Keratinocyte (primary cell): ENCODE measurements at regions not wholly inside any gene's neighbourhood (a gene's known extent, or its start where the extent isn't known, plus 50 kb on each side); places are given as distances from the start of the nearest gene placed in this dataset.
"Not testable (repeated sequence)": the region's sequence is repeated elsewhere in the genome, so short reads cannot be mapped to it uniquely, and the experiment has no call there.

ENCODE experiments used
- DNase-seq: peaks from one replicate; pipeline ENCODE4 v3.0.0-alpha.2; 2011; ENCODE audit warnings: low read depth, missing footprints, low spot score
- FAIRE-seq: peaks from 2 replicates; lab custom pipeline; 2011; peaks lifted over from hg19 to GRCh38; lab: Jason Lieb, UNC
- H2AFZ ChIP-seq: 2 replicates; pipeline ENCODE4 v1.6.0; 2012; ENCODE audit warnings: low read length, control low read depth, inconsistent platforms; ENCODE audit not compliant: control insufficient read depth
- H3K27ac ChIP-seq: 2 replicates; pipeline ENCODE4 v1.5.1; 2011; ENCODE audit warnings: low read length; ENCODE audit not compliant: control insufficient read depth, insufficient read depth
- H3K27me3 ChIP-seq: 3 replicates; pipeline ENCODE4 v1.6.0; 2011; ENCODE audit warnings: low read length; ENCODE audit not compliant: control insufficient read depth, insufficient read depth; ENCODE audit errors: extremely low read depth
- H3K36me3 ChIP-seq, 2 experiments: 2 replicates in 1 of 2; 3 replicates in 1 of 2; pipeline ENCODE4 v1.5.1; 2011; ENCODE audit warnings: low read length in 2 of 2, mild to moderate bottlenecking in 1 of 2; ENCODE audit not compliant: control insufficient read depth in 2 of 2, insufficient read depth in 2 of 2; ENCODE audit errors: extremely low read depth in 1 of 2
- H3K4me1 ChIP-seq: 3 replicates; pipeline ENCODE4 v1.5.1; 2011; ENCODE audit warnings: low read length; ENCODE audit not compliant: control insufficient read depth, insufficient read depth; ENCODE audit errors: extremely low read depth
- H3K4me2 ChIP-seq: 3 replicates; pipeline ENCODE4 v1.6.0; 2011; ENCODE audit warnings: low read depth, low read length; ENCODE audit not compliant: control insufficient read depth, insufficient read depth; ENCODE audit errors: extremely low read depth
- H3K4me3 ChIP-seq, 3 experiments: fragments of 200-600 bp in 1 of 3; sonication (generic) in 1 of 3; 2 replicates in 2 of 3; 3 replicates in 1 of 3; pipeline ENCODE4 v1.5.1; 2011 to 2016; ENCODE audit warnings: low read length in 3 of 3, mild to moderate bottlenecking in 3 of 3, control low read depth in 2 of 3, inconsistent platforms in 1 of 3, low read depth in 1 of 3, mixed read lengths in 1 of 3, mixed run types in 1 of 3, moderate library complexity in 1 of 3; ENCODE audit not compliant: control insufficient read depth in 2 of 3, insufficient read depth in 2 of 3; ENCODE audit errors: extremely low read depth in 1 of 3
- H3K79me2 ChIP-seq: 2 replicates; pipeline ENCODE4 v1.6.0; 2012; ENCODE audit warnings: low read length; ENCODE audit not compliant: control insufficient read depth, insufficient read depth
- H3K9ac ChIP-seq: 3 replicates; pipeline ENCODE4 v1.6.0; 2011; ENCODE audit warnings: low read length; ENCODE audit not compliant: control insufficient read depth, insufficient read depth; ENCODE audit errors: extremely low read depth
- H3K9me1 ChIP-seq: 3 replicates; pipeline ENCODE4 v1.6.0; 2011; ENCODE audit warnings: low read length; ENCODE audit not compliant: control insufficient read depth, insufficient read depth; ENCODE audit errors: extremely low read depth
- H3K9me3 ChIP-seq: 2 replicates; pipeline ENCODE4 v1.5.1; 2012; ENCODE audit warnings: low read depth, low read length; ENCODE audit not compliant: control insufficient read depth
- H4K20me1 ChIP-seq: 3 replicates; pipeline ENCODE4 v1.6.0; 2011; ENCODE audit warnings: low read length; ENCODE audit not compliant: control insufficient read depth, insufficient read depth; ENCODE audit errors: extremely low read depth
- CTCF ChIP-seq, 3 experiments: IDR thresholded peaks in 1 of 3; conservative IDR thresholded peaks in 1 of 3; optimal IDR thresholded peaks in 1 of 3; 2 replicates in 2 of 3; 3 replicates in 1 of 3; pipeline versions ENCODE3 to v1.5.1; 2011; ENCODE audit warnings: low read length in 3 of 3, mild to moderate bottlenecking in 3 of 3, moderate library complexity in 2 of 3, control low read depth in 1 of 3, inconsistent platforms in 1 of 3; ENCODE audit not compliant: insufficient read depth in 2 of 3; ENCODE audit errors: extremely low read depth in 1 of 3
- EZH2 ChIP-seq: IDR thresholded peaks from one replicate; pipeline ENCODE4 v1.6.1; 2012; ENCODE audit warnings: inconsistent platforms, mild to moderate bottlenecking, low read length, moderate library complexity
- dilution Hi-C: fragments of 300-500 bp; cut with MboI; formaldehyde crosslinking; loops from one replicate; pipeline ENCODE4 v1.7.0; 2020; ENCODE audit warnings: low sequenced_read_pairs; ENCODE audit not compliant: extremely low pct_ligation_motif_present

- Histone ChIP-seq H3K4me1 (peaks cover 13% of the 10 kb centered on the region), H3K4me3 (no peak overlapping the region), H3K79me2 (no peaks in the 10 kb centered on the region), H4K20me1 (no peaks in the 10 kb centered on the region), H3K4me2 (peak overlapping the region; percentile 32), H2AFZ (no peak overlapping the region), H3K9me3 (no peaks in the 10 kb centered on the region), H3K27me3 (no peaks in the 10 kb centered on the region), H3K9me1 (no peaks in the 10 kb centered on the region), H3K36me3 (no peaks in the 10 kb centered on the region), H3K27ac (no peak overlapping the region), H3K9ac (no peak overlapping the region)
- FAIRE-seq, result peak; percentile 67
- dilution Hi-C loops, result no loop called here
- DNase-seq, result peak; percentile 30
- TF ChIP-seq EZH2, result no peak
Measured at GRCh38 chr6:121549736-121550135, 114.3 kb downstream of the GJA1 start.

DNA sequence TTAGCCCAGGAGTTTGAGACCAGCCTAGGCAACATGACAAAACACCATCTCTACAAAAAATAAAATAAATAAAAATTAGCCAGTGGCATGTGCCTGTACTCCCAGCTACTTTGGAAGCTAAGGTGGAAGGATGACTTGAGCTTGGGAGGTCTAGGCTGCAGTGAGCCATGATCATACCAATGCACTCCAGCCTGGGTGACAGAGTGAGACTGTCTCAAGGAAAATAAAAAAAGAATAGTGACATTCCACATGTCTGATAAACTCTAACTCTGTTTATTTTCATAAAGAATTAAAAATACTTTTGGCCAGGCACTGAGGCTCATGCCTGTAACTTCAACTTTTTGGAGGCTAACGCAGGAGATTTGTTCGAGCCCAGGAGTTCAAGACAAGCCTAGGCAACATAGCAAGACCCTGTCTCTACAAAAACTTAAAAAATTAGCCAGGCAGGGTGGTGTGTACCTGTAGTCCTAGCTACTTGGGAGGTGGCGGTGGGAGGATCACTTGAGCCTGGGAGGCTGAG, 115.1 kb downstream of the GJA1 start:
- DNase-seq (no peak), FAIRE-seq (no peak)
- Histone ChIP-seq H4K20me1 (no peaks in the 10 kb centered on the region), H3K4me2 (no peak overlapping the region), H3K9me3 (no peaks in the 10 kb centered on the region), H3K27ac (no peak overlapping the region), H3K9ac (no peak overlapping the region), H3K4me3 (no peak overlapping the region), H3K36me3 (no peaks in the 10 kb centered on the region), H3K27me3 (no peaks in the 10 kb centered on the region), H3K79me2 (no peaks in the 10 kb centered on the region), H3K9me1 (no peaks in the 10 kb centered on the region), H3K4me1 (peaks cover 13% of the 10 kb centered on the region), H2AFZ (no peak overlapping the region)
- TF ChIP-seq EZH2 (no peak), CTCF (optimal IDR thresholded peaks at IDR 0.05 in 1 of 3, IDR thresholded peaks at IDR 0.05 in 1 of 3, conservative IDR thresholded peaks at IDR 0.05 in 1 of 3; ENCODE audit: extremely low read depth in 1 of 3, insufficient read depth in 2 of 3, low read length in 3 of 3) (no peak)
- dilution Hi-C loops, result no loop called here

DNA sequence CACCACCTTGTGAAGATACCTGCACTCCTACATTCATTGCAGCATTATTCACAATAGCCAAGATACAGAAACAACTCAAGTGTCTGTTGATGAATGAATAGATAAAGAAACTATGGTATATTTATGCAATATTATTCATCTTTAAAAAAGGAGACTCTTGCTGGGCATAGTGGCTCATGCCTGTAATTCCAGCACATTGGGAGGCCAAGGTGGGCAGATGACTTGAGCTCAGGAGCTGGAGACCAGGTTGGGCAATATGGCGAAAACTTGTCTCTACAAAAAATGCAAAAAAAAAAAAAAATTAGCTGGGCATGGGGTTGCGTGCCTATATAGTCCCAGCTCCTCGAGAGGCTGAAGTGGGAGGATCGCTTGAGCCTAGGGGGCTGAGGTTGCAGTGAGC, 119.8 kb downstream of the GJA1 start:
- Histone ChIP-seq H4K20me1 (no peaks in the 10 kb centered on the region), H3K9ac (no peak overlapping the region), H3K27ac (no peak overlapping the region), H2AFZ (no peak overlapping the region), H3K36me3 (no peaks in the 10 kb centered on the region), H3K27me3 (no peaks in the 10 kb centered on the region), H3K79me2 (no peaks in the 10 kb centered on the region), H3K9me3 (no peaks in the 10 kb centered on the region), H3K4me2 (no peak overlapping the region), H3K9me1 (no peaks in the 10 kb centered on the region), H3K4me1 (peaks cover 2% of the 10 kb centered on the region), H3K4me3 (no peak overlapping the region)
- DNase-seq (no peak), FAIRE-seq (no peak)
- dilution Hi-C loops, result no loop called here
- TF ChIP-seq CTCF (optimal IDR thresholded peaks at IDR 0.05 in 1 of 3, IDR thresholded peaks at IDR 0.05 in 1 of 3, conservative IDR thresholded peaks at IDR 0.05 in 1 of 3; ENCODE audit: extremely low read depth in 1 of 3, insufficient read depth in 2 of 3, low read length in 3 of 3), result no peak
- no peak for TF ChIP-seq EZH2

DNA sequence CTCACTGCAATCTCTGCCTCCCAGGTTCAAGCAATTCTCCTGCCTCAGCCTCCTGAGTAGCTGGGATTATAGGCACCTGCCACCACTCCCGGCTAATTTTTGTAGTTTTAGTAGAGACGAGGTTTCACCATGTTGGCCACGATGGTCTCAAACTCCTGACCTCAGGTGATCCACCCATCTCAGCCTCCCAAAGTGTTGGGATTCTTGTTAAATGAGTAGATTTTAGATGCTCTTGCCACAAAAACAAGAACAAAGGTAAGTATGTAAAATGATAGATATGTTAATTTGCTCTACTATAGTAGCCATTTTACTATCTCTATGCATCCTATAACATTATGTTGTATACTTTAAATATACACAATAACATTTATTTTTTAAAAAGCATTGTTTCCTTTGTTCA, 120.7 kb downstream of the GJA1 start:
- H3K4me2 ChIP-seq, dilution Hi-C loops, H3K36me3 ChIP-seq, H3K9me1 ChIP-seq, FAIRE-seq, H4K20me1 ChIP-seq, H3K4me3 ChIP-seq, DNase-seq, H2AFZ ChIP-seq, H3K9ac ChIP-seq, H3K9me3 ChIP-seq, H3K27me3 ChIP-seq, H3K4me1 ChIP-seq, H3K27ac ChIP-seq, H3K79me2 ChIP-seq: not testable (repeated sequence)
